ENCODE measurements at regions not wholly inside any gene's neighbourhood (a gene's known extent, or its start where the extent isn't known, plus 50 kb on each side); places are given as distances from the start of the nearest gene placed in this dataset.

DNA sequence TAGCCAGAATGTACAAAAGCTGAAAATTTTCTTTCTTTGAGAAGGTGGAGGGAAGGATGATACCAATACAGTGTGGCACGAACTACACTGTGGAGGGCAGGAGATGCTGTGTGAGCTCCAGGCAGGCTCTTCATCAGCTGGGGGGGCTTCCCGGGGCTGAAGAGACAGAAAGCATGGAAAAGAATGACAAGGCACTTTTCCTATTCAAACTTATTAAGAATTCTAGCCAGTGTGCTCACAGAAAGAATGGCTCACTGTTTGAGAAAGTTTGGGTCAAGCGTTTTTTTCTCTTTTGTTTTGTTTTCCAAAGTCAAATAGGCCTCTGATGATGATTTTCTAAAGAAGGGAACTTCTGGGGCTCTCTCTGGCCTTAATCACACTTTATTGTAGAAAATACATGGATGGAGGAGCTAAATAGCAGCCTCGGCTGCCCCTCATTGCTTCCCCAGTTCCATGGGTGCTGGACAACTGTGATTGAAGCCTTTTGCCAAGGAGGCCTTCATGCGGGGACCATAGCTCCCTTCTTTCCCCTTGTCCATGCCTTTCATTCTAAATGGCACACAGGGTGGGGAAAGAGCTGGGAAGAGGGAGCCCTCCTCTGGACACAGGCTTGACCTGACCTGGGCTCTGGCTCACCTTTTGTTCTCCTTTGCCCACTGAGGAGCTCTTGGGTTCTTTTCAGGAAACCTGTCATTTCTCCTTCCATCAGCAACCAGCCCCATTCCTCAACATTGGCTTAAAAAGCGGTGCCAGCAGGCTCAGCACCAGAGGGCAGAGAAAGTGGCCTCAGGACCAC lies 130.6 kb downstream of the TDRD15 start:
- no peak for DNase-seq

- DNase-seq: peak; percentile 43
These were observed 132.2 kb downstream of the TDRD15 start for GRCh38 chr2:21256006-21256405.

DNA sequence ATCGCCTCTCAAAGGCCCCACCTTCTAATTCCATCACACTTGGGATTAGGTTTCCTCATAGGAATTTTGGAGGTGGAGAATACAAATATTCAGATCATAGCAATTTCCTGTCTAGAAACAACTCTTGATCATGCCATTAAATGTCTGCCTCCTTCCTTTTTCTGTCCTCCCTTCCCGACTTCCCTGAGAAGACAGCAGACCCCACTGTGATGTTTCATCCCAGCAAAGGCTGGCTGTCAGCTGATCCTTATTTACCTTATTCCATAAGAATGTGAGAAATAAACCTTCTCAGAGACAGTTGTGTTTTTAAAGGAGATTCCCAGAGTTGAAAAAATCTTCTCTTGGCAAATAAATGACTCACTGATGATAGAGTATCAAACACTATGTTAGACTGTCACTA lies 133.9 kb downstream of the TDRD15 start:
- DNase-seq: no peak

GRCh38 chr2:21258082-21258481 lies 134.3 kb downstream of the TDRD15 start:
- no peak for DNase-seq

DNA sequence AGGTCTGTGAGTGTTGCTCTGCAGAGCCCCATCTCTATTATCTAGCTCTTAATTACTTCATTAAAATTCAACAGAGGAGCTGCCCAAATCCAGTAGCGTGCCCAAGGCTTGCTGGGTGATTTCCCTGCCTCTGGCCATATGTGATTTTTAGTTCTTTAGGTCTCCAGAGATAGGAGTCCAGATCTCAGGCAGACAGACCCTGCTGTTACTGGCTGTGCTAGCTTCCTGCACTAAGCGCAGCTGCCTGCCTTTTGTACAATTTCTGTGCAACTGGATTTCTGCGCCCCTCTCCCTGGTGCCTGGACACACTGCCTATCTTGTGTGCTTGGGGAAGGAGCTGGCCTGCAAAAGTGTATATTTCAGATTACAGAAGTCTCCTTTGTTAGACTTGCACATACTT lies 136.5 kb downstream of the TDRD15 start:
- no peak for DNase-seq

- no peak for DNase-seq
These were observed 137.8 kb downstream of the TDRD15 start for GRCh38 chr2:21261591-21261990.

GRCh38 chr2:21262426-21262940 lies 138.7 kb downstream of the TDRD15 start:
- no peak for DNase-seq

DNA sequence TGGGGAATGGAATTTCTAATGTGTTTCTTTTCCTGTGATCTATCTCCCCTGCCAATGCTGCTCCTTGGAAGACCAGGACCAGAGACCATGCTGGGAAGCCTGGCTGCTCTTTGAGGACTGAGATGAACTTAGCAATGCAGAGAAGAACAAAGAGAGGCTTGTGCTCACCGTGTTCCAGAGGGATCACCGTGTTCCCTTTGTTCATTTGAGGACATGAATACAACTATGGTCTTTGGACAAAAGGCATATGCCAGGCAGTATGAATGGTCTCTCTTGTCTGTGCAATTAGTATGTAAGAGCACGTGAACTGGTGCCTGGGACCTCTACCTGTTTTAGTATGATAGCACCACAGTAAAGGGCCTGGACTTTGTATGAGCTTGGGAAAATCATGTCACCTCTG lies 139.9 kb downstream of the TDRD15 start:
- no peak for DNase-seq

GRCh38 chr2:21265752-21266151 lies 142.0 kb downstream of the TDRD15 start:
- no peak for DNase-seq

- DNase-seq: no peak
These were observed 143.6 kb downstream of the TDRD15 start for GRCh38 chr2:21267232-21267835.

DNA sequence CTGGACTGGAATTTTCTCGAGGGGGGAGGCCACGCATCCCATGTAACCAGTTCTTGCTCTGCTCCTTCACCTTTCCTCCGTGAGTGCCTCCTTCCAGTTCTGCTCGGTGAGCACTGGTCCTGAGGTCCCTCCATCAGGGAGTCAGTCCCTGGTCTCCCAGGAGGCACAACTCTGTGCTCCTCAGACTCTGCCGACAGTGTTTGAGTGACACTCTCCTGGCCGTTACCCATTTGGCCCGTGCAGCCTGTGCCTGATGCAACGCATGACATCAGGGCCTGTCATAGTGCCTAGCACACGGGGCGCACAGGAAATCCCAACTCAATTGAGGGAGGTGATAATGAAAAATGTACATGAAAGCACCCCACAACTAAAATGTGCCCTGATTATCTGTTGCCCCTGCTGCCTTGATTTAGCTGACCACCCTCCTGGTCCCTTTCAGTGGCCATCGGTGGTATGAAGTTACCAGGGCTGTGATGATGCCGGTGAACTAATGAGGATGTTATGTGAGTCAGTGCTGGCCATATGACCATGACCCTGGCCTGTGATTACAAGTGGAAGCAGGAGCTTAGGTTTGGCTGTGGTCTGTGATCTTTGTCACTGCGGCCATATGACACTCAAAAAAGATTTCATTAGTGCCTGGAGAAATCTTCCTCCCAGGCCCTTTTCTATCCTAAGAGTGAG lies 144.6 kb downstream of the TDRD15 start:
- no peak for DNase-seq

- DNase-seq: no peak
These were observed 145.1 kb downstream of the TDRD15 start for GRCh38 chr2:21268878-21269224.

GRCh38 chr2:21269382-21269781 lies 145.6 kb downstream of the TDRD15 start:
- DNase-seq: no peak

DNA sequence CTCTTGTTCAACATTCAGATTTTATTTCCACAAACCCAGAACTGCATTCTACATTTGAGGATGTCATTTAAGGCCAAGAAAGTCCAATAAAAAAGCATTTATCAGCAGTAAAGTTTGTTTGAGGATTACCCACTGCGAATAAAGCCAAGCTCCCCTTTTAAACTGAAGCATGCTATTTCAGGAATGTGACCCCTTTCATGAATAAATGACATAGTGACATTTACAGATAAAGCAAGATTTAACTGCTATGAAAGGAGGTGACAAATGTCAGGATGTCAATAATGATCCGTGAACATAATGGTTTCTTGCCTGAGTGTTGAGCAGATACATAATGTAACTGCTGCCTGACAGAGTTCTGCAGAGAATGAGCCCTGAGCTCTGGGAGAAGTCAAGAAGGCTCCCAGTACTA lies 146.3 kb downstream of the TDRD15 start:
- no peak for DNase-seq

DNA sequence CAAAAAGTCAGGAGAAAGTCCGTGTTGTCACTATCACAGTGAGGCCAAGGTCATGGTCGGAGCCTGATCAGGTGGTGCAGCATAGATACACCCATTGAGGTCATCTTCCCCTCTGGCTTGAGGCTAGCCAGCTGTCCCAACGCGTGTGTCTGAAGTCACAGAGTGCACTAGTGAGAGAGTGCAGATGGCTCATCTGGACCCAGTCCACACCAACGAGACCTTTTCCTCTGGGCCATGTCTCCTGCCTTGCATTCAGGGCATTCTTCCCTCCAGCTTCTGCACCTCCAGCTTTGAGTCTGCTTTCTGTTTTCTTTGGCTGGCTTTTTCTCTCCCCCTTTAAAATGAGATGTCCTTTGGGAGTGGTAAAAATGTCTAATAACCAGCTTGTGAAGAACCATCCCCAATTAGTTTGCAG lies 146.9 kb downstream of the TDRD15 start:
- no peak for DNase-seq

- no peak for DNase-seq
These were observed 152.4 kb downstream of the TDRD15 start for GRCh38 chr2:21276163-21276562.

- no peak for DNase-seq
These were observed 153.6 kb downstream of the TDRD15 start for GRCh38 chr2:21277068-21278056.

DNA sequence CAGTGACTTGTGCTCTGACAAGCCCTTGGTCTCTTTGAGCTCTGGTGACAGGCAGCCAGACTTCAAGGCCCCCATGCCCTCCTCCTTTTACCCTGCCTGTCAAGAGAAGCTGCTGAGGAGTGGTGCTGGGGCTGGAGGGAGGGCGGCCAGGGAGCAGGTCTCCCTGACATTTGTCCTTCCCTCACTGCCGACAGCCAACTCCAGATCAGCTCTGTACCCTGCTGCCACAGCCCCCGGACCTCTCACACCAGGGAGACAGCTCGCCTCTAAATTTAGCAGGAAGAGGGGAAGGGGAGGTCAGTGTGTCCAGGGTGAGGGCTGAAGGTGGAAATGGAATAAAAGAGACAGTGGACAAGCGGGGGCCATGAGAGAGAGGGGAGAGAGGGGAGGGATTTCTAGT lies 155.8 kb downstream of the TDRD15 start:
- no peak for DNase-seq

- DNase-seq: no peak
These were observed 157.0 kb downstream of the TDRD15 start for GRCh38 chr2:21280793-21281192.

- no peak for DNase-seq
These were observed 157.6 kb downstream of the TDRD15 start for GRCh38 chr2:21281384-21281783.

GRCh38 chr2:21281791-21282514 lies 158.2 kb downstream of the TDRD15 start:
- DNase-seq: no peak

GRCh38 chr2:21282515-21282898 lies 158.7 kb downstream of the TDRD15 start:
- DNase-seq: no peak

All from GF-D8 (cell line).